SK-N-SH (cell line): ENCODE measurements at regions not wholly inside any gene's neighbourhood (a gene's known extent, or its start where the extent isn't known, plus 50 kb on each side); places are given as distances from the start of the nearest gene placed in this dataset.

Experiments used
- CTCF ChIA-PET: fragments of 300-600, 350-600 bp; formaldehyde crosslinking; extraction: SDS; loops from one replicate; lab custom pipeline; 2021; lab: Yijun Ruan, JAX
- POLR2A ChIA-PET: fragments of 350-600 bp; sonication (Branson Sonifier 250); formaldehyde crosslinking; extraction: SDS; loops from one replicate; lab custom pipeline; 2020; ENCODE audit warnings: antibody characterized with exemption, inconsistent platforms; lab: Yijun Ruan, JAX
- DNase-seq: peaks from one replicate; pipeline ENCODE4 v3.0.0; 2012
- H2AFZ ChIP-seq: fragments of 200-600 bp; sonication (generic); 2 replicates; pipeline ENCODE4 v1.8.1; 2016; ENCODE audit warnings: antibody characterized with exemption, mild to moderate bottlenecking, low read depth
- H3F3A ChIP-seq: fragments of 200-600 bp; sonication (generic); replicated peaks from 2 replicates; pipeline ENCODE3; 2016; ENCODE audit warnings: antibody characterized with exemption, mild to moderate bottlenecking; ENCODE audit not compliant: insufficient read depth
- H3K27ac ChIP-seq, 2 experiments: fragments of 200-500 bp in 1 of 2; fragments of 200-600 bp in 1 of 2; sonication (Bioruptor generic) in 1 of 2; sonication (generic), shearing (Covaris generic) in 1 of 2; 2 replicates each; pipeline versions ENCODE4 v1.5.1 to v1.6.1; 2014 to 2016; ENCODE audit warnings: low read depth in 2 of 2, inconsistent platforms in 1 of 2, low read length in 1 of 2, mild to moderate bottlenecking in 1 of 2, mixed read lengths in 1 of 2
- H3K27me3 ChIP-seq: fragments of 200-600 bp; sonication (generic), shearing (Covaris generic); 2 replicates; pipeline ENCODE4 v1.6.1; 2016; ENCODE audit warnings: mixed run types; ENCODE audit not compliant: insufficient read depth
- H3K36me3 ChIP-seq, 2 experiments: fragments of 200-500 bp in 1 of 2; fragments of 200-600 bp in 1 of 2; sonication (Bioruptor generic) in 1 of 2; sonication (generic) in 1 of 2; replicated peaks in 1 of 2; 2 replicates each; pipeline versions ENCODE3 to v1.5.1; 2014 to 2016; ENCODE audit warnings: low read length in 1 of 2, mild to moderate bottlenecking in 1 of 2; ENCODE audit not compliant: insufficient read depth in 2 of 2, control insufficient read depth in 1 of 2
- H3K4me1 ChIP-seq, 2 experiments: fragments of 200-500 bp in 1 of 2; fragments of 200-600 bp in 1 of 2; sonication (Bioruptor generic) in 1 of 2; sonication (generic), shearing (Covaris generic) in 1 of 2; 2 replicates each; pipeline versions ENCODE4 v1.5.1 to v1.6.1; 2014 to 2016; ENCODE audit warnings: low read depth in 1 of 2, low read length in 1 of 2, mixed run types in 1 of 2; ENCODE audit not compliant: insufficient read depth in 2 of 2, control insufficient read depth in 1 of 2
- H3K4me2 ChIP-seq: fragments of 200-600 bp; sonication (generic), shearing (Covaris generic); 2 replicates; pipeline ENCODE4 v1.6.1; 2017; ENCODE audit warnings: mixed run types
- H3K4me3 ChIP-seq, 2 experiments: fragments of 200-500 bp in 1 of 2; fragments of 200-600 bp in 1 of 2; sonication (Bioruptor generic) in 1 of 2; sonication (generic), shearing (Covaris generic) in 1 of 2; 2 replicates each; pipeline versions ENCODE4 v1.5.1 to v1.8.1; 2014 to 2016; ENCODE audit warnings: low read depth in 2 of 2, inconsistent platforms in 1 of 2, low read length in 1 of 2, mild to moderate bottlenecking in 1 of 2, mixed read lengths in 1 of 2, moderate library complexity in 1 of 2
- H3K79me2 ChIP-seq: fragments of 200-600 bp; sonication (generic); 2 replicates; pipeline ENCODE4 v1.8.1; 2017; ENCODE audit warnings: mild to moderate bottlenecking; ENCODE audit not compliant: insufficient read depth
- H3K9ac ChIP-seq: fragments of 200-600 bp; sonication (generic); 2 replicates; pipeline ENCODE4 v1.6.1; 2017; ENCODE audit warnings: mixed run types
- H3K9me2 ChIP-seq: fragments of 200-600 bp; sonication (generic); 2 replicates; pipeline ENCODE4 v1.6.1; 2017; ENCODE audit warnings: mixed run types
- H3K9me3 ChIP-seq: fragments of 200-600 bp; sonication (generic); 2 replicates; pipeline ENCODE4 v1.6.1; 2017; ENCODE audit warnings: mixed run types, mild to moderate bottlenecking, moderate library complexity
- H4K20me1 ChIP-seq: fragments of 200-600 bp; sonication (generic); 2 replicates; pipeline ENCODE4 v1.6.1; 2017; ENCODE audit warnings: mild to moderate bottlenecking, mixed run types; ENCODE audit not compliant: insufficient read depth
- CHD2 ChIP-seq: fragments of 150-350 bp; IDR thresholded peaks from 2 replicates; pipeline ENCODE4 v1.6.1; 2018; ENCODE audit warnings: low read length; ENCODE audit not compliant: partially characterized antibody
- EP300 ChIP-seq, 2 experiments: IDR thresholded peaks; 2 replicates each; pipeline versions ENCODE4 v1.4.0 to v1.6.1; 2012; ENCODE audit warnings: borderline replicate concordance in 1 of 2, low read depth in 1 of 2, low read length in 1 of 2
- FOSL2 ChIP-seq: IDR thresholded peaks from 2 replicates; pipeline ENCODE4 v1.4.0; 2012; ENCODE audit warnings: low read depth, mild to moderate bottlenecking, moderate library complexity, borderline replicate concordance
- FOXM1 ChIP-seq: IDR thresholded peaks from 2 replicates; pipeline ENCODE4 v1.4.0; 2012; ENCODE audit warnings: low read depth, mild to moderate bottlenecking
- GATA2 ChIP-seq: sonication (generic); formaldehyde crosslinking; IDR thresholded peaks from 2 replicates; pipeline ENCODE4 v1.5.0; 2020; ENCODE audit warnings: mild to moderate bottlenecking, missing genetic modification reagents
- IRF3 ChIP-seq: fragments of 150-350 bp; IDR thresholded peaks from 2 replicates; pipeline ENCODE4 v1.6.1; 2016; ENCODE audit warnings: mild to moderate bottlenecking, low read depth, low read length
- MEF2A ChIP-seq: IDR thresholded peaks from 2 replicates; pipeline ENCODE4 v1.4.0; 2012; ENCODE audit warnings: low read depth, borderline replicate concordance
- MXI1 ChIP-seq: IDR thresholded peaks from 2 replicates; pipeline ENCODE4 v1.6.1; 2012; ENCODE audit warnings: mild to moderate bottlenecking, low read depth, low read length, improper control_type of control experiment
- NFIC ChIP-seq: IDR thresholded peaks from 2 replicates; pipeline ENCODE4 v1.4.0; 2012; ENCODE audit warnings: borderline replicate concordance
- POLR2AphosphoS5 ChIP-seq: IDR thresholded peaks from 2 replicates; pipeline ENCODE4 v1.6.1; 2012; ENCODE audit warnings: low read depth, low read length
- RAD21 ChIP-seq: IDR thresholded peaks from 2 replicates; pipeline ENCODE4 v1.6.1; 2012; ENCODE audit warnings: mild to moderate bottlenecking, low read length
- RXRA ChIP-seq: IDR thresholded peaks from 2 replicates; pipeline ENCODE4 v1.4.0; 2012; ENCODE audit warnings: low read depth, mild to moderate bottlenecking, borderline replicate concordance
- SMC3 ChIP-seq: IDR thresholded peaks from 2 replicates; pipeline ENCODE4 v1.6.1; 2012; ENCODE audit warnings: low read depth, low read length, improper control_type of control experiment
- USF1 ChIP-seq: IDR thresholded peaks from 2 replicates; pipeline ENCODE4 v1.4.0; 2012; ENCODE audit warnings: low read depth, borderline replicate concordance
- WGBS: methylation state at CpG from one replicate; pipeline ENCODE4 v1.1.6; 2017; ENCODE audit warnings: low lambda C conversion rate; 5-methylcytosine and 5-hydroxymethylcytosine counted together
- TF ChIP-seq, protein P1 (sequence below): IDR thresholded peaks from 2 replicates; pipeline ENCODE4; 2012

DNA sequence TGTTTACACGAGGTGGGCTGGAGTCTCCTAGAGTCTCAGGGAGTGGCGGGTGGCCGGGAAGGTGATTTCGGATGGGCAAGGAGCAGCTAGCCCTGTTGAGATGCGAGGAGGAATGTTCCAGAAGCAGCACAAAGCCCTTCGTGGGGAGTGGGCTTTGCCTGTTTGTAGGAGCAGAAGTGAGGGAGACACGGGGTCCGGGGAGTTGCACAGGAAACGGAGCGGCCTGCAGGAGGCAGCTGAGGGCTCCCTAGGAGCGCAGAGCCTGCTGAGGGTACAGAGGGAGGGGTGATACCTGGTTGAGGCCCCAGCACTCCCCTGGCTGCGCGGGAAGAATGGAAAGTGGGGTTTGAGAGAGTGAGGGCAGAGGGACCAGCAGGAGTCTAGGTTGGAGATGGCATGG lies 847.2 kb downstream of the TBC1D22A start (continued):
- TF ChIP-seq IRF3 (no peak), MEF2A (no peak), NFIC (no peak), CHD2 (no peak), FOSL2 (no peak), GATA2 (CRISPR knock-in tag) (no peak), MXI1 (no peak), EP300 (IDR thresholded peaks at IDR 0.05; ENCODE audit: borderline replicate concordance in 1 of 2, low read depth in 1 of 2, low read length in 1 of 2) (no peak)

- Histone ChIP-seq H4K20me1 (no peaks in the 10 kb centered on the region), H3K4me3 (no peak overlapping the region), H3F3A (no peaks in the 10 kb centered on the region), H3K4me1 (peaks cover 0 to 5% of the 10 kb centered on the region in 2 experiments; a peak in 1 of 4 replicates), H3K79me2 (no peaks in the 10 kb centered on the region), H3K4me2 (no peak overlapping the region), H3K27me3 (no peaks in the 10 kb centered on the region; the same call in 1 of the 2 replicates), H3K9me3 (no peaks in the 10 kb centered on the region; the same call in 1 of the 2 replicates), H3K36me3 (no peaks in the 10 kb centered on the region), H3K9ac (no peak overlapping the region), H3K27ac (no peak overlapping the region), H3K9me2 (no peaks in the 10 kb centered on the region), H2AFZ (no peak overlapping the region)
- WGBS: no CpG with 5 or more reads among the region's 3 CpGs
- POLR2A ChIA-PET: no interaction called here
- CTCF ChIA-PET: no interaction called here
- no peak for DNase-seq
- no peak for TF ChIP-seq RXRA
- no peak for TF ChIP-seq CHD2
- TF ChIP-seq USF1: no peak
- TF ChIP-seq RAD21: no peak
- no peak for TF ChIP-seq SMC3
- TF ChIP-seq, protein P1, sequence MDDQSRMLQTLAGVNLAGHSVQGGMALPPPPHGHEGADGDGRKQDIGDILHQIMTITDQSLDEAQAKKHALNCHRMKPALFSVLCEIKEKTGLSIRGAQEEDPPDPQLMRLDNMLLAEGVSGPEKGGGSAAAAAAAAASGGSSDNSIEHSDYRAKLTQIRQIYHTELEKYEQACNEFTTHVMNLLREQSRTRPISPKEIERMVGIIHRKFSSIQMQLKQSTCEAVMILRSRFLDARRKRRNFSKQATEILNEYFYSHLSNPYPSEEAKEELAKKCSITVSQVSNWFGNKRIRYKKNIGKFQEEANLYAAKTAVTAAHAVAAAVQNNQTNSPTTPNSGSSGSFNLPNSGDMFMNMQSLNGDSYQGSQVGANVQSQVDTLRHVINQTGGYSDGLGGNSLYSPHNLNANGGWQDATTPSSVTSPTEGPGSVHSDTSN: no peak
- TF ChIP-seq FOXM1: no peak
- no peak for TF ChIP-seq POLR2AphosphoS5
Measured at GRCh38 chr22:47608421-47608820, 846.0 kb downstream of the TBC1D22A start.
